Choroid plexus epithelial cell (primary cell): ENCODE measurements at regions not wholly inside any gene's neighbourhood (a gene's known extent, or its start where the extent isn't known, plus 50 kb on each side); places are given as distances from the start of the nearest gene placed in this dataset.

Experiments used
- DNase-seq: peaks from one replicate; pipeline ENCODE4 v3.0.0-alpha.2; 2010; ENCODE audit warnings: low read depth
- H3K4me3 ChIP-seq: 2 replicates; pipeline ENCODE4 v1.5.1; 2011; ENCODE audit warnings: low read depth, mild to moderate bottlenecking, control low read depth, low read length, moderate library complexity
- CTCF ChIP-seq: conservative IDR thresholded peaks from 2 replicates; pipeline ENCODE4 v1.5.1; 2011; ENCODE audit warnings: low read depth, mild to moderate bottlenecking, control low read depth, inconsistent platforms, low read length, moderate library complexity

DNA sequence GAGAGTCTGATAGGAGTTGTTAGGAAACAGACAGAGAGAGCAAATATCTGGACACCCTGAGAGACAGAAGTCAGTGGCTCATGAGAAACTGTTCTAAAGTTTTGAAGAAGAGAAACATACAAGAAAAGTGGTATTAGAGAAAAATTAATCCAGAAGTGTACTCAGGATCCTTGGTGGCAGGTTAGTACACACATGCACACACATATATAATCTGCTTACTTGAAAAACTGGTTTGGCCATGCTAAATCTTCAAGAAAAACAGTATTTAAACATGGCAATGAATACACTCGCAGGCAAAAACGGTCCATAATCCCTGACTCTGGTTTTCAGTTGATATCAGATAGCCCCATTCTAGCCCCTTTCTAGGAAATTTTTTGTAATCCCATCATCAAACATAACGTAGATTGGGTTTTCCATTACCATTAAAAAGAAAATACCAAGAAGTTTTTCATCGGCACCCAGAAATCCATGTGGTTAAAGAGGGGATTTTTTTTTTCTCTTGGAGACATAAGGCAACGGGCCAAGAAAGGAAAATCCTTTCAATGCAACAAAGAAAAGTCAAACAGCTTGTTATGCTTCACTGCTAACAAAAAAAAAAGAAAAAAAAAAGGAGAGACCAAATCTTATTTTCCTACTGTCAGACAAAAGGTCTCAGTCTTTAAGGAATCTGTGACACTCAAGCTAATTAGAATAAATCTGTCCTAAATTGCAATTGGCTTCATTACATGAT is 178.0 kb upstream of the MIR17HG start:
- no peak for DNase-seq
- no peak for TF ChIP-seq CTCF
- no peak overlapping the region for H3K4me3 ChIP-seq

- no peak overlapping the region for H3K4me3 ChIP-seq
- no peak for TF ChIP-seq CTCF
- no peak for DNase-seq
Observed at GRCh38 chr13:91172160-91172559, 175.3 kb upstream of the MIR17HG start.

- no peak for DNase-seq
- H3K4me3 ChIP-seq = peak overlapping the region; percentile 33
- TF ChIP-seq CTCF = no peak
Observed at GRCh38 chr13:91174886-91175501, 172.5 kb upstream of the MIR17HG start.

GRCh38 chr13:91178099-91178498 is 169.4 kb upstream of the MIR17HG start:
- no peak overlapping the region for H3K4me3 ChIP-seq
- TF ChIP-seq CTCF = no peak
- DNase-seq = no peak

- H3K4me3 ChIP-seq = no peak overlapping the region
- no peak for TF ChIP-seq CTCF
- DNase-seq = no peak
Observed at GRCh38 chr13:91181892-91182291, 165.6 kb upstream of the MIR17HG start.

GRCh38 chr13:91184244-91184926 is 163.1 kb upstream of the MIR17HG start:
- H3K4me3 ChIP-seq = no peak overlapping the region
- peak; percentile 4 for DNase-seq
- no peak for TF ChIP-seq CTCF
